ENCODE measurements at regions not wholly inside any gene's neighbourhood (a gene's known extent, or its start where the extent isn't known, plus 50 kb on each side); places are given as distances from the start of the nearest gene placed in this dataset.

- TF ChIP-seq, protein P1, sequence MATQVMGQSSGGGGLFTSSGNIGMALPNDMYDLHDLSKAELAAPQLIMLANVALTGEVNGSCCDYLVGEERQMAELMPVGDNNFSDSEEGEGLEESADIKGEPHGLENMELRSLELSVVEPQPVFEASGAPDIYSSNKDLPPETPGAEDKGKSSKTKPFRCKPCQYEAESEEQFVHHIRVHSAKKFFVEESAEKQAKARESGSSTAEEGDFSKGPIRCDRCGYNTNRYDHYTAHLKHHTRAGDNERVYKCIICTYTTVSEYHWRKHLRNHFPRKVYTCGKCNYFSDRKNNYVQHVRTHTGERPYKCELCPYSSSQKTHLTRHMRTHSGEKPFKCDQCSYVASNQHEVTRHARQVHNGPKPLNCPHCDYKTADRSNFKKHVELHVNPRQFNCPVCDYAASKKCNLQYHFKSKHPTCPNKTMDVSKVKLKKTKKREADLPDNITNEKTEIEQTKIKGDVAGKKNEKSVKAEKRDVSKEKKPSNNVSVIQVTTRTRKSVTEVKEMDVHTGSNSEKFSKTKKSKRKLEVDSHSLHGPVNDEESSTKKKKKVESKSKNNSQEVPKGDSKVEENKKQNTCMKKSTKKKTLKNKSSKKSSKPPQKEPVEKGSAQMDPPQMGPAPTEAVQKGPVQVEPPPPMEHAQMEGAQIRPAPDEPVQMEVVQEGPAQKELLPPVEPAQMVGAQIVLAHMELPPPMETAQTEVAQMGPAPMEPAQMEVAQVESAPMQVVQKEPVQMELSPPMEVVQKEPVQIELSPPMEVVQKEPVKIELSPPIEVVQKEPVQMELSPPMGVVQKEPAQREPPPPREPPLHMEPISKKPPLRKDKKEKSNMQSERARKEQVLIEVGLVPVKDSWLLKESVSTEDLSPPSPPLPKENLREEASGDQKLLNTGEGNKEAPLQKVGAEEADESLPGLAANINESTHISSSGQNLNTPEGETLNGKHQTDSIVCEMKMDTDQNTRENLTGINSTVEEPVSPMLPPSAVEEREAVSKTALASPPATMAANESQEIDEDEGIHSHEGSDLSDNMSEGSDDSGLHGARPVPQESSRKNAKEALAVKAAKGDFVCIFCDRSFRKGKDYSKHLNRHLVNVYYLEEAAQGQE (IDR thresholded peaks at IDR 0.05; ENCODE audit: low read depth, low read length), result no peak
- no peak for TF ChIP-seq PBX3 (IDR thresholded peaks at IDR 0.05)
Measured at GRCh38 chr6:43992783-43993644, 134.2 kb downstream of the MRPL14 start (continued).

DNA sequence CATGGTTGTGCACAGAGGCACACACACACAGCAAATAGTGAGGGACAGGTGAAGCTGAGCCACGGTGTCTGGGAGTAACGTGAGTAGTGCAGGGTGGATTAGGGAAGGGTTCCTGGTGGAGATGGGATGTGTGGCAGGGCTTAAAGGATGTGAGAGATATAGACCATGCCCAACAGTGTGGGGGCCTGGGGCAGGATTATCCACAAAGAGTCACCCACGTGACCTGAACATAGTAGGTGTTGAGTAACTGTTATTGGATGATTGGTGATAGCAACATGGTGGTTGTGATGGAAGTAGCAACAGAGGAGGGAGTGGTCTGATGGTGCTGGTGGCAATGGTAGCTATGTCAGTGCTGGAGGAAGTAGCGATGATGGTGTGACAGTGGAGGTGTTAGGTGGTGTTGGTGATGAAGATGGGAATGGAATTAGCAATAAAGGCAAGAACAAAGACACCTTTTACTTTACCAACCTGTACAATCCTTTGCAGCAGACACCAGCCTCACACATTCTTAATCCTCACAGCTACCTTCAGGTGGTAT is 135.1 kb downstream of the MRPL14 start:
- peak overlapping the region in 1 of 2 experiments; percentile 58; a peak in 1 of 4 replicates for H3K27ac ChIP-seq (ENCODE audit: low read depth in 2 of 2, low read length in 1 of 2)
- DNase-seq, result no peak
- 93% methylated on average over 4 of the region's 4 CpGs for WGBS (ENCODE audit: low lambda C conversion rate)
- no peaks in the 10 kb centered on the region for H3F3A ChIP-seq (replicated peaks; ENCODE audit: insufficient read depth)
- H2AFZ ChIP-seq (ENCODE audit: low read depth), result no peak overlapping the region
- H3K4me2 ChIP-seq, result no peak overlapping the region
- H4K20me1 ChIP-seq (ENCODE audit: insufficient read depth), result no peaks in the 10 kb centered on the region
- no peak overlapping the region for H3K9ac ChIP-seq
- H3K4me1 ChIP-seq (ENCODE audit: control insufficient read depth in 1 of 2, insufficient read depth in 2 of 2, low read depth in 1 of 2, low read length in 1 of 2), result peaks cover 17 to 66% of the 10 kb centered on the region in 2 experiments; a peak in 2 of 4 replicates
- ChIA-PET POLR2A (interaction anchor here (2.6 to 3.1 kb wide), 2 partner anchors 41 to 65 kb away, joined by 11 to 24 read pairs; no protein-coding TSS in a partner anchor), CTCF (interaction anchor here (1.0 to 4.9 kb wide), 11 partner anchors 10 to 223 kb away, joined by 3 to 33 read pairs (median 7); partner anchors contain the start of gene VEGFA)
- H3K4me3 ChIP-seq (ENCODE audit: low read depth in 2 of 2, low read length in 1 of 2), result no peak overlapping the region
- H3K9me3 ChIP-seq, result no peaks in the 10 kb centered on the region
- no peaks in the 10 kb centered on the region for H3K27me3 ChIP-seq (ENCODE audit: insufficient read depth)
- no peaks in the 10 kb centered on the region for H3K79me2 ChIP-seq (ENCODE audit: insufficient read depth)
- H3K36me3 ChIP-seq (replicated peaks in 1 of 2; ENCODE audit: control insufficient read depth in 1 of 2, insufficient read depth in 2 of 2, low read length in 1 of 2), result no peaks in the 10 kb centered on the region
- TF ChIP-seq RAD21 (IDR thresholded peaks at IDR 0.05; ENCODE audit: low read length) (no peak), GATA2 (CRISPR knock-in tag; IDR thresholded peaks at IDR 0.05) (no peak), MAX (IDR thresholded peaks at IDR 0.05; ENCODE audit: low read depth) (no peak), PBX3 (IDR thresholded peaks at IDR 0.05) (no peak), GABPA (IDR thresholded peaks at IDR 0.05; ENCODE audit: low read depth) (no peak), RCOR1 (IDR thresholded peaks at IDR 0.05; ENCODE audit: low read length) (no peak), POLR2AphosphoS5 (IDR thresholded peaks at IDR 0.05; ENCODE audit: low read depth, low read length) (no peak), ELF1 (IDR thresholded peaks at IDR 0.05) (no peak), CTCF (IDR thresholded peaks at IDR 0.05) (no peak), USF1 (IDR thresholded peaks at IDR 0.05; ENCODE audit: borderline replicate concordance, low read depth) (no peak), MXI1 (IDR thresholded peaks at IDR 0.05; ENCODE audit: low read depth, low read length) (no peak), NRF1 (IDR thresholded peaks at IDR 0.05; ENCODE audit: low read depth, low read length) (no peak), ZBTB33 (IDR thresholded peaks at IDR 0.05; ENCODE audit: borderline replicate concordance, low read depth) (no peak), YY1 (IDR thresholded peaks at IDR 0.05; ENCODE audit: low read depth) (no peak), RFX5 (IDR thresholded peaks at IDR 0.05; ENCODE audit: low read length) (no peak)
- TF ChIP-seq, protein P2, sequence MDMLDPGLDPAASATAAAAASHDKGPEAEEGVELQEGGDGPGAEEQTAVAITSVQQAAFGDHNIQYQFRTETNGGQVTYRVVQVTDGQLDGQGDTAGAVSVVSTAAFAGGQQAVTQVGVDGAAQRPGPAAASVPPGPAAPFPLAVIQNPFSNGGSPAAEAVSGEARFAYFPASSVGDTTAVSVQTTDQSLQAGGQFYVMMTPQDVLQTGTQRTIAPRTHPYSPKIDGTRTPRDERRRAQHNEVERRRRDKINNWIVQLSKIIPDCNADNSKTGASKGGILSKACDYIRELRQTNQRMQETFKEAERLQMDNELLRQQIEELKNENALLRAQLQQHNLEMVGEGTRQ (IDR thresholded peaks at IDR 0.05; ENCODE audit: borderline replicate concordance, low read depth, low read length), result no peak
- H3K9me2 ChIP-seq, result no peaks in the 10 kb centered on the region

All from SK-N-SH (cell line).